ENCODE measurements at regions not wholly inside any gene's neighbourhood (a gene's known extent, or its start where the extent isn't known, plus 50 kb on each side); places are given as distances from the start of the nearest gene placed in this dataset.

GRCh38 chr7:362402-363096 is 72.6 kb downstream of the FOXL3 start:
- TF ChIP-seq CTCF (IDR thresholded peaks at IDR 0.05) (no peak), EP300 (IDR thresholded peaks at IDR 0.05; ENCODE audit: low read depth) (no peak)

All from transverse colon (tissue), 3 donors.